ENCODE measurements at regions not wholly inside any gene's neighbourhood (a gene's known extent, or its start where the extent isn't known, plus 50 kb on each side); places are given as distances from the start of the nearest gene placed in this dataset.

- TF ChIP-seq ETS1 (IDR thresholded peaks at IDR 0.05) (no peak), CTCF (conservative IDR thresholded peaks at IDR 0.05; ENCODE audit: low read depth in 2 of 2) (no peak), JUNB (IDR thresholded peaks at IDR 0.05; ENCODE audit: unreplicated experiment) (no peak), POLR2AphosphoS5 (IDR thresholded peaks at IDR 0.05; ENCODE audit: low read depth) (no peak)
Measured at GRCh38 chr15:81724536-81724935, 321.3 kb downstream of the MEX3B start (continued).

- H3K27me3 Mint-ChIP-seq (ENCODE audit: insufficient read depth, low read depth, poor library complexity), result peaks cover 2% of the 10 kb centered on the region
- Histone ChIP-seq H3K4me2 (no peak overlapping the region), H2AFZ (no peak overlapping the region), H3K4me3 (no peak overlapping the region), H3K27ac (ENCODE audit: low read depth) (no peak overlapping the region), H3K27me3 (ENCODE audit: insufficient read depth) (no peaks in the 10 kb centered on the region), H3K4me1 (ENCODE audit: insufficient read depth) (no peaks in the 10 kb centered on the region), H3F3A (replicated peaks; ENCODE audit: low read depth) (no peaks in the 10 kb centered on the region), H4K20me1 (replicated peaks; ENCODE audit: insufficient read depth) (no peaks in the 10 kb centered on the region), H3K36me3 (ENCODE audit: insufficient read depth) (peaks cover 14% of the 10 kb centered on the region; the same call in 1 of the 2 replicates), H3K79me2 (replicated peaks; ENCODE audit: insufficient read depth) (peaks cover 13% of the 10 kb centered on the region), H3K9me2 (ENCODE audit: insufficient read depth) (no peaks in the 10 kb centered on the region; the same call in 1 of the 2 replicates)
- H3K27ac Mint-ChIP-seq, result no peak overlapping the region
- H3K4me1 Mint-ChIP-seq, result no peaks in the 10 kb centered on the region
- no peak for ATAC-seq
- no peak overlapping the region for H3K4me3 Mint-ChIP-seq
- peaks cover 43% of the 10 kb centered on the region for H3K36me3 Mint-ChIP-seq (ENCODE audit: low read depth)
- H3K9me3 Mint-ChIP-seq, result peaks cover 50% of the 10 kb centered on the region
- DNase-seq (ENCODE audit: low spot score), result no peak
- TF ChIP-seq JUNB (IDR thresholded peaks at IDR 0.05; ENCODE audit: unreplicated experiment) (no peak), ZNF331 (CRISPR knock-in tag; IDR thresholded peaks at IDR 0.05; ENCODE audit: low read depth) (no peak), ETS1 (IDR thresholded peaks at IDR 0.05) (no peak), POLR2AphosphoS5 (IDR thresholded peaks at IDR 0.05; ENCODE audit: low read depth) (no peak), REST (IDR thresholded peaks at IDR 0.05; ENCODE audit: unreplicated experiment) (no peak), EZH2phosphoT487 (IDR thresholded peaks at IDR 0.05; ENCODE audit: unreplicated experiment) (no peak), ZNF114 (CRISPR knock-in tag; IDR thresholded peaks at IDR 0.05) (no peak), CREB1 (CRISPR knock-in tag; IDR thresholded peaks at IDR 0.05; ENCODE audit: low read depth) (no peak), EZH2 (IDR thresholded peaks at IDR 0.05; ENCODE audit: low read depth, unreplicated experiment) (no peak), STAT1 (IDR thresholded peaks at IDR 0.05; ENCODE audit: unreplicated experiment) (no peak), CTCF (conservative IDR thresholded peaks at IDR 0.05; ENCODE audit: low read depth in 2 of 2) (no peak)
Measured at GRCh38 chr15:81723701-81724100, 322.1 kb downstream of the MEX3B start.

Measured in GM23338 (cell line).